Activated CD8-positive, alpha-beta T cell treated with anti-CD3 and anti-CD28 coated beads for 36 hours (primary cell): ENCODE measurements at regions not wholly inside any gene's neighbourhood (a gene's known extent, or its start where the extent isn't known, plus 50 kb on each side); places are given as distances from the start of the nearest gene placed in this dataset.

Experiments used
- ATAC-seq: fragments of 200-7000 bp; cut with Tn5 transposase; one replicate; pipeline ENCODE4 v1.10.0; 2021; ENCODE audit warnings: mild to moderate bottlenecking, moderate library complexity
- CTCF ChIA-PET: fragments of 350-600 bp; sonication (Branson Sonifier 250); formaldehyde crosslinking; loops from one replicate; lab custom pipeline; 2021; ENCODE audit warnings: antibody characterized with exemption; lab: Charles Lee
- POLR2A ChIA-PET: fragments of 350-600 bp; sonication (Branson Sonifier 250); formaldehyde crosslinking; loops from one replicate; lab custom pipeline; 2021; ENCODE audit warnings: antibody characterized with exemption; lab: Charles Lee
- DNase-seq: peaks from one replicate; pipeline ENCODE4 v3.0.0-alpha.2; 2020
- H3K27ac Mint-ChIP-seq: one replicate; pipeline ENCODE4 v1.8.0; 2021; ENCODE audit warnings: mild to moderate bottlenecking, mixed read lengths
- H3K27me3 Mint-ChIP-seq: one replicate; pipeline ENCODE4 v1.8.0; 2021; ENCODE audit warnings: mixed read lengths
- H3K36me3 Mint-ChIP-seq: one replicate; pipeline ENCODE4 v1.8.0; 2021; ENCODE audit warnings: low read depth, mixed read lengths
- H3K4me1 Mint-ChIP-seq: one replicate; pipeline ENCODE4 v1.8.0; 2021; ENCODE audit warnings: low read depth, mixed read lengths
- H3K4me3 Mint-ChIP-seq: one replicate; pipeline ENCODE4 v1.8.0; 2021; ENCODE audit warnings: mild to moderate bottlenecking, moderate library complexity, mixed read lengths
- H3K9me3 Mint-ChIP-seq: one replicate; pipeline ENCODE4 v1.8.0; 2021; ENCODE audit warnings: mixed read lengths
- CTCF ChIP-seq: fragments of 200-600 bp; IDR thresholded peaks from one replicate; pipeline ENCODE4 v1.8.0; 2022; ENCODE audit warnings: antibody characterized with exemption, mild to moderate bottlenecking
- intact Hi-C: fragments of 100-400 bp; cut with micrococcal nuclease; formaldehyde crosslinking; loops from one replicate; pipeline ENCODE4 v1.10.0; 2022

GRCh38 chr17:14741491-14741890 lies 440.6 kb downstream of the HS3ST3B1 start:
- intact Hi-C loops, result no loop called here
- no peaks in the 10 kb centered on the region for H3K36me3 Mint-ChIP-seq
- no peak for TF ChIP-seq CTCF
- no peaks in the 10 kb centered on the region for H3K4me1 Mint-ChIP-seq
- ATAC-seq (no peak), DNase-seq (no peak)
- no peaks in the 10 kb centered on the region for H3K9me3 Mint-ChIP-seq
- H3K27me3 Mint-ChIP-seq, result no peaks in the 10 kb centered on the region
- H3K27ac Mint-ChIP-seq, result no peak overlapping the region
- CTCF ChIA-PET, result no interaction called here
- no peak overlapping the region for H3K4me3 Mint-ChIP-seq
- POLR2A ChIA-PET, result no interaction called here

GRCh38 chr17:14739656-14740431 lies 439.0 kb downstream of the HS3ST3B1 start:
- ATAC-seq (no peak), DNase-seq (no peak)
- intact Hi-C loops, result no loop called here
- Mint-ChIP-seq H3K4me3 (no peak overlapping the region), H3K27me3 (no peaks in the 10 kb centered on the region), H3K36me3 (no peaks in the 10 kb centered on the region), H3K4me1 (no peaks in the 10 kb centered on the region), H3K27ac (no peak overlapping the region), H3K9me3 (no peaks in the 10 kb centered on the region)
- TF ChIP-seq CTCF, result no peak
- ChIA-PET CTCF (no interaction called here), POLR2A (no interaction called here)

GRCh38 chr17:14738652-14738988 lies 437.7 kb downstream of the HS3ST3B1 start:
- intact Hi-C loops, result no loop called here
- CTCF ChIA-PET, result interaction anchor here (1.0 kb wide), 1 partner anchor 188 kb away, joined by 4 read pairs; no protein-coding TSS in a partner anchor
- ATAC-seq (no peak), DNase-seq (no peak)
- H3K27ac Mint-ChIP-seq, result no peak overlapping the region
- no peaks in the 10 kb centered on the region for H3K4me1 Mint-ChIP-seq
- H3K27me3 Mint-ChIP-seq, result no peaks in the 10 kb centered on the region
- no peaks in the 10 kb centered on the region for H3K36me3 Mint-ChIP-seq
- H3K4me3 Mint-ChIP-seq, result no peak overlapping the region
- no peaks in the 10 kb centered on the region for H3K9me3 Mint-ChIP-seq
- TF ChIP-seq CTCF, result no peak
- POLR2A ChIA-PET, result interaction anchor here (0.6 kb wide), 1 partner anchor 307 kb away, joined by 3 read pairs; no protein-coding TSS in a partner anchor

- H3K36me3 Mint-ChIP-seq, result no peaks in the 10 kb centered on the region
- POLR2A ChIA-PET, result interaction anchor here (0.6 kb wide), 1 partner anchor 306 kb away, joined by 3 read pairs; no protein-coding TSS in a partner anchor
- no peaks in the 10 kb centered on the region for H3K27me3 Mint-ChIP-seq
- ATAC-seq, result no peak
- H3K9me3 Mint-ChIP-seq, result no peaks in the 10 kb centered on the region
- no peaks in the 10 kb centered on the region for H3K4me1 Mint-ChIP-seq
- DNase-seq, result no peak
- no peak overlapping the region for H3K4me3 Mint-ChIP-seq
- TF ChIP-seq CTCF, result no peak
- CTCF ChIA-PET, result interaction anchor here (1.0 kb wide), 1 partner anchor 189 kb away, joined by 4 read pairs; no protein-coding TSS in a partner anchor
- no peak overlapping the region for H3K27ac Mint-ChIP-seq
- intact Hi-C loops, result no loop called here
These were observed 437.2 kb downstream of the HS3ST3B1 start for GRCh38 chr17:14737984-14738651.

- Mint-ChIP-seq H3K4me3 (no peak overlapping the region), H3K4me1 (no peaks in the 10 kb centered on the region), H3K36me3 (no peaks in the 10 kb centered on the region), H3K27ac (no peak overlapping the region), H3K27me3 (no peaks in the 10 kb centered on the region), H3K9me3 (no peaks in the 10 kb centered on the region)
- ATAC-seq (no peak), DNase-seq (no peak)
- ChIA-PET CTCF (no interaction called here), POLR2A (no interaction called here)
- intact Hi-C loops, result no loop called here
- TF ChIP-seq CTCF, result no peak
These were observed 435.8 kb downstream of the HS3ST3B1 start for GRCh38 chr17:14736631-14737030.
